Caco-2 (cell line): ENCODE measurements at regions not wholly inside any gene's neighbourhood (a gene's known extent, or its start where the extent isn't known, plus 50 kb on each side); places are given as distances from the start of the nearest gene placed in this dataset.

Experiments
- BruUV-seq: library from RNA; stranded (reverse); fragments of 400-500 nt; replicated peaks from 2 replicates; lab custom pipeline; 2021; lab: Mats Ljungman, UMichigan
- CTCF ChIA-PET: fragments of 300-600 bp; sonication (Branson Sonifier 250); formaldehyde crosslinking; loops from one replicate; lab custom pipeline; 2022; ENCODE audit warnings: antibody characterized with exemption; lab: Charles Lee
- POLR2A ChIA-PET: fragments of 300-600 bp; sonication (Branson Sonifier 250); formaldehyde crosslinking; loops from one replicate; lab custom pipeline; 2022; ENCODE audit warnings: antibody characterized with exemption; lab: Charles Lee
- DNase-seq, 2 experiments: peaks; one replicate each; pipeline versions ENCODE4 v3.0.0 to v3.0.0-alpha.2; 2020 to 2022
- H3K27me3 ChIP-seq: replicated peaks from 2 replicates; pipeline ENCODE4 v1.6.0; 2011; ENCODE audit warnings: low read length; ENCODE audit not compliant: control insufficient read depth, insufficient read depth
- H3K36me3 ChIP-seq: 2 replicates; pipeline ENCODE4 v1.5.1; 2011; ENCODE audit warnings: low read length; ENCODE audit not compliant: control insufficient read depth, insufficient read depth
- H3K4me1 ChIP-seq: fragments of 250-450 bp; sonication (Bioruptor Pico); 2 replicates; pipeline ENCODE4 v1.5.1; 2020; ENCODE audit warnings: mild to moderate bottlenecking
- H3K4me3 ChIP-seq: 2 replicates; pipeline ENCODE4 v1.5.1; 2011; ENCODE audit warnings: low read depth, mild to moderate bottlenecking, control low read depth, low read length
- H3K9me3 ChIP-seq: fragments of 250-450 bp; sonication (Bioruptor Pico); 2 replicates; pipeline ENCODE4 v1.5.1; 2020; ENCODE audit warnings: mild to moderate bottlenecking, moderate library complexity
- H3K27ac Mint-ChIP-seq: one replicate; pipeline ENCODE4 v1.8.0; 2022; ENCODE audit warnings: mixed read lengths; ENCODE audit not compliant: unreplicated experiment
- H3K27me3 Mint-ChIP-seq: one replicate; pipeline ENCODE4 v1.8.0; 2022; ENCODE audit warnings: mixed read lengths; ENCODE audit not compliant: insufficient read depth, unreplicated experiment
- H3K36me3 Mint-ChIP-seq: one replicate; pipeline ENCODE4 v1.8.0; 2022; ENCODE audit warnings: mild to moderate bottlenecking, mixed read lengths; ENCODE audit not compliant: insufficient read depth, unreplicated experiment
- H3K4me1 Mint-ChIP-seq: one replicate; pipeline ENCODE4 v1.8.0; 2022; ENCODE audit warnings: low read depth, mixed read lengths; ENCODE audit not compliant: unreplicated experiment
- H3K4me3 Mint-ChIP-seq: one replicate; pipeline ENCODE4 v1.8.0; 2022; ENCODE audit warnings: mild to moderate bottlenecking, moderate library complexity, mixed read lengths; ENCODE audit not compliant: unreplicated experiment
- H3K9me3 Mint-ChIP-seq: one replicate; pipeline ENCODE4 v1.8.0; 2022; ENCODE audit warnings: mixed read lengths; ENCODE audit not compliant: unreplicated experiment
- intact Hi-C: fragments of 100-400 bp; cut with micrococcal nuclease; formaldehyde crosslinking; loops from one replicate; pipeline ENCODE4 v1.10.0; 2022; ENCODE audit not compliant: unreplicated experiment
- TF ChIP-seq, protein P1 (sequence below), 2 experiments: fragments of 200-600 bp in 1 of 2; IDR thresholded peaks; 1 replicate in 1 of 2; 2 replicates in 1 of 2; pipeline versions ENCODE4 v1.5.1 to v1.8.0; 2011 to 2022; ENCODE audit warnings: antibody characterized with exemption in 1 of 2, control low read depth in 1 of 2, inconsistent platforms in 1 of 2, low read depth in 1 of 2, low read length in 1 of 2, mild to moderate bottlenecking in 1 of 2, moderate library complexity in 1 of 2; ENCODE audit not compliant: insufficient read depth in 1 of 2, severe bottlenecking in 1 of 2, unreplicated experiment in 1 of 2

DNA sequence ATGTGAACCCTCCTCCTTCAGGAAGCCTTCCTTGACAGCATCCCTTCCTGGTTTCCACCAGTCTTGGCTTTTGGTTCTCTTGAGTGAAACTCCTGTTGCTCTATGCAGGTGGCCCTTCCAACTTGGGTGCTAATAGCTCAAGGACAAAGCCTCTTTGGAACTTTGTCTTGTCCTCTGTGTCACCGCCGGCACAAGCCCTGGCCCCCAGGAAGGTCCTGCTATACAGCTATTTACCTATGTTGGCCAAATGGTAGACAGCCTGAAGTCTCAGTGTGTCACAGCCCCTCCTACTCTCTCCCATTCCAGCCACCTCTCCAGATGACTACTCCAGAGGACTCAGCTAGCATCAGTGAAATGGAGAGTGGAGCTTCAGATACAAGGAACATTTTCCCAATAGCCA is 94.7 kb upstream of the ZNF618 start:
- ChIA-PET CTCF (no interaction called here), POLR2A (no interaction called here)
- H3K9me3 Mint-ChIP-seq, result no peaks in the 10 kb centered on the region
- TF ChIP-seq, protein P1, sequence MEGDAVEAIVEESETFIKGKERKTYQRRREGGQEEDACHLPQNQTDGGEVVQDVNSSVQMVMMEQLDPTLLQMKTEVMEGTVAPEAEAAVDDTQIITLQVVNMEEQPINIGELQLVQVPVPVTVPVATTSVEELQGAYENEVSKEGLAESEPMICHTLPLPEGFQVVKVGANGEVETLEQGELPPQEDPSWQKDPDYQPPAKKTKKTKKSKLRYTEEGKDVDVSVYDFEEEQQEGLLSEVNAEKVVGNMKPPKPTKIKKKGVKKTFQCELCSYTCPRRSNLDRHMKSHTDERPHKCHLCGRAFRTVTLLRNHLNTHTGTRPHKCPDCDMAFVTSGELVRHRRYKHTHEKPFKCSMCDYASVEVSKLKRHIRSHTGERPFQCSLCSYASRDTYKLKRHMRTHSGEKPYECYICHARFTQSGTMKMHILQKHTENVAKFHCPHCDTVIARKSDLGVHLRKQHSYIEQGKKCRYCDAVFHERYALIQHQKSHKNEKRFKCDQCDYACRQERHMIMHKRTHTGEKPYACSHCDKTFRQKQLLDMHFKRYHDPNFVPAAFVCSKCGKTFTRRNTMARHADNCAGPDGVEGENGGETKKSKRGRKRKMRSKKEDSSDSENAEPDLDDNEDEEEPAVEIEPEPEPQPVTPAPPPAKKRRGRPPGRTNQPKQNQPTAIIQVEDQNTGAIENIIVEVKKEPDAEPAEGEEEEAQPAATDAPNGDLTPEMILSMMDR (IDR thresholded peaks at IDR 0.05; ENCODE audit: insufficient read depth in 1 of 2, low read depth in 1 of 2, low read length in 1 of 2, severe bottlenecking in 1 of 2, unreplicated experiment in 1 of 2), result no peak
- H3K4me3 ChIP-seq, result no peak overlapping the region
- peaks cover 28% of the 10 kb centered on the region for H3K27me3 Mint-ChIP-seq
- BruUV-seq, result no TSS peak
- H3K4me3 Mint-ChIP-seq, result no peak overlapping the region
- no peaks in the 10 kb centered on the region for H3K9me3 ChIP-seq
- no peaks in the 10 kb centered on the region for H3K36me3 ChIP-seq
- no peak for DNase-seq
- H3K4me1 ChIP-seq, result no peaks in the 10 kb centered on the region
- intact Hi-C loops, result no loop called here
- no peaks in the 10 kb centered on the region for H3K36me3 Mint-ChIP-seq
- no peak overlapping the region for H3K27ac Mint-ChIP-seq
- no peaks in the 10 kb centered on the region for H3K4me1 Mint-ChIP-seq
- peaks cover 2% of the 10 kb centered on the region for H3K27me3 ChIP-seq

DNA sequence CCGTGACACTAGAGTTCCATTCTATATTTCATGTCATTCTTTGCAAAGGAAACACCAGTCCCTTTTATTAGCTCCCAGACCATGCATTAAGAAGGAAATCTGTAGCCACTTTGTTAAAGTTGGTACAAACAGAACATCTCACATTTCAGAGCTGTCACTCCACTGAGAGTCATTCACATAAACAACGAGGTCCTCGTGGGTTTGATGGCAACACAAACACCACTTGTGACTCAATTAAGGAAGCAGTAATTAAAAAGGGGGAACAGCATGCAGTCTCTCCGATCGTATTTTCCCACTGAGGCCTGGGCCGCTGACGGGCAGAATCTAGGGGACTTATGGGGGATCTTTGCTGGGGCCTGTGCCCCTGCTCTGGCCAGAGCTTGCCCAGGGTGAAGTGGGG is 94.2 kb upstream of the ZNF618 start:
- no peaks in the 10 kb centered on the region for H3K9me3 ChIP-seq
- H3K36me3 ChIP-seq, result no peaks in the 10 kb centered on the region
- no peak overlapping the region for H3K4me3 ChIP-seq
- no TSS peak for BruUV-seq
- ChIA-PET CTCF (no interaction called here), POLR2A (no interaction called here)
- Mint-ChIP-seq H3K36me3 (no peaks in the 10 kb centered on the region), H3K9me3 (no peaks in the 10 kb centered on the region), H3K4me3 (no peak overlapping the region), H3K27me3 (peaks cover 28% of the 10 kb centered on the region), H3K27ac (no peak overlapping the region), H3K4me1 (no peaks in the 10 kb centered on the region)
- peaks cover 2% of the 10 kb centered on the region for H3K27me3 ChIP-seq
- intact Hi-C loops, result no loop called here
- no peaks in the 10 kb centered on the region for H3K4me1 ChIP-seq
- no peak for DNase-seq
- TF ChIP-seq, protein P1 (IDR thresholded peaks at IDR 0.05; ENCODE audit: insufficient read depth in 1 of 2, low read depth in 1 of 2, low read length in 1 of 2, severe bottlenecking in 1 of 2, unreplicated experiment in 1 of 2), result no peak

DNA sequence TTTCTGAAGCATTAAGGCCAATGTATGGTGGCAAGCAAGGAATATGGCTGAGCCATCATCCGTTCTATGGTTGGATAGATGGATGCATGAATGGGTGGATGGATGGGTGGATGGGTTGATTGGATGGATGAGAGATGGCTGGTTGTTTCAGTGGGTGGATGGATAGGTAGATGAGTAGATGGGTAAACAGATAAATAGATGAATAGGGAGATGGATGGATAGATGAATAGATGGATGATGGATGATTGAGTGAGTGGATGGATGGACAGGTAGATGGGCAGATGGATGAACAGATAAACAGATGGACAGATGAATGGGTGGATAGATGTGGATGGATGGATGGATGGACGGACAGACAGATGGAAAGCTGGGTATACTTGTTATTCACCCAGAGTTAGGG is 92.6 kb upstream of the ZNF618 start:
- H3K9me3 Mint-ChIP-seq, result no peaks in the 10 kb centered on the region
- no peak overlapping the region for H3K4me3 Mint-ChIP-seq
- ChIA-PET POLR2A (no interaction called here), CTCF (no interaction called here)
- no peaks in the 10 kb centered on the region for H3K4me1 Mint-ChIP-seq
- Histone ChIP-seq H3K4me1 (no peaks in the 10 kb centered on the region), H3K27me3 (peaks cover 2% of the 10 kb centered on the region), H3K36me3 (no peaks in the 10 kb centered on the region), H3K4me3 (no peak overlapping the region), H3K9me3 (no peaks in the 10 kb centered on the region)
- intact Hi-C loops, result no loop called here
- H3K27me3 Mint-ChIP-seq, result peaks cover 22% of the 10 kb centered on the region
- BruUV-seq, result no TSS peak
- H3K27ac Mint-ChIP-seq, result no peak overlapping the region
- DNase-seq, result no peak
- TF ChIP-seq, protein P1 (IDR thresholded peaks at IDR 0.05; ENCODE audit: insufficient read depth in 1 of 2, low read depth in 1 of 2, low read length in 1 of 2, severe bottlenecking in 1 of 2, unreplicated experiment in 1 of 2), result no peak
- H3K36me3 Mint-ChIP-seq, result no peaks in the 10 kb centered on the region
